ENCODE measurements at regions not wholly inside any gene's neighbourhood (a gene's known extent, or its start where the extent isn't known, plus 50 kb on each side); places are given as distances from the start of the nearest gene placed in this dataset.

GRCh38 chr1:57696043-57696442 is 272.2 kb upstream of the DAB1 start:
- no peaks in the 10 kb centered on the region for H3K36me3 ChIP-seq
- no peaks in the 10 kb centered on the region for H3K27me3 ChIP-seq
- no peak overlapping the region for H3K4me3 ChIP-seq
- TF ChIP-seq CTCF (IDR thresholded peaks at IDR 0.05): no peak
- peaks cover 0 to 24% (median 10%) of the 10 kb centered on the region in 3 donors for H3K9me3 ChIP-seq
- intact Hi-C loops (cut with DNase I; ENCODE audit: low total_unique reads): no loop called here
- DNase-seq: no peak
- H3K27ac ChIP-seq: no peak overlapping the region
- H3K4me1 ChIP-seq: no peaks in the 10 kb centered on the region

DNA sequence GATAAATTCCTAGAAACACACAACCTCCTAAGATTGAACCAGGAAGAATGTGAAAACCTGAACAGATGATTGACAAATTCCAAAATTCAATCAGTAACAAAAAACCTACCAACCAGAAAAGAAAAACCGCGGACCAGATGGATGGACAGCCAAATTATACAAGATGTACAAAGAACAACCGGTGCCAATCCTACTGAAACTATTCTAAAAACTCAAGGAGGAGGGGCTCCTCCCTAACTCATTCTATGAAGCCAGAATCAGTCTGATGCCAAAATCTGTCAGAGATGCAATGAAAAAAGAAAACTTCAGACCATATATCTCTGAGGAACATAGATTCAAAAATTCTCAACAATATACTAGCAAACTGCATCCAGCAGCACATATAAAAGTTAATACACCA is 262.4 kb upstream of the DAB1 start:
- H3K27ac ChIP-seq: no peak overlapping the region
- intact Hi-C loops (cut with DNase I; ENCODE audit: low total_unique reads): no loop called here
- no peaks in the 10 kb centered on the region for H3K36me3 ChIP-seq
- no peak for TF ChIP-seq CTCF (IDR thresholded peaks at IDR 0.05)
- no peak overlapping the region for H3K4me3 ChIP-seq
- H3K9me3 ChIP-seq: peaks cover 0 to 20% (median 9%) of the 10 kb centered on the region in 3 donors
- no peaks in the 10 kb centered on the region for H3K27me3 ChIP-seq
- no peak for DNase-seq
- no peaks in the 10 kb centered on the region for H3K4me1 ChIP-seq

DNA sequence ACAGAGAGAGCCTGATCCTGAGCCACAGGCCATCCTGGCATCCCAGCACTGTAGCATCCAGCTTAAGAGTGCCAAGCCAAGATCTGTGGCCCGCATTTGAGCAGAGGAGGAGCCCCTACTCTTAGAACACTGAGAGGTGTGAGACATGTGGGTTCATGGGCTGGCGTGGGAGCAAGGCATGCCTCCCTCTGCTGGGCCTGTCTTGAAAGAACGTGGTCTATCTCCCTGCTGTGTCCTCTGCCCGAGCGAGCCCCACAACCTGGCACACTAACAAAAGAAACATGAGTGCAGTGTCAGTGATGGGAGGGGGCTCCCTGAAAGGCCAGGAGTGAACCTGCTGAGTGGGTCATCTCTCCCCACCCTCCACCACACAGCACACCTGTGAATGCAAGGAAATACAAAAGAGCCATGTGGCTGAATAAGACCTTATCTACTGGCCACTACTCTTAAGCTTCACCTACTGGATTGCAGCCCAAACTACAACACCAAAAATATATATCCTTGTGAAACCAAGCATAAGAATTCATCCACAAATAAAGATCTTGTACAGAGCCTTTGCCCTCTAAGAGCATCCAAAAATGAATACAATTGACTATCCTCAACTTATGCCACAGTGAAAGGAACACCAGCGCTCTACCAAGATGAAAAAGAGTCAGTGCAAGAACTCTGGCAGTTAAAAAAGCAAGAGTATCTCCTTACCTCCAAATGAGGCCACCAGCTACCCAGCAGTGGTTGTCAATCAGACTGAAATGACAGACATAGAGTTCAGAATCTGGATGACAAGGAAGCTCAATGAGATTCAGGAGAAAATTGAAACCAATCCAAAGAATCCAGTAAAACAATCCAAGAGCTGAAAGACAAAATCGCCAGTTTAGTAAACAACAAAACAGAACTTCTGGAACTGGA is 259.4 kb upstream of the DAB1 start:
- Histone ChIP-seq H3K4me3 (no peak overlapping the region), H3K9me3 (peaks cover 0 to 8% (median 3%) of the 10 kb centered on the region in 3 donors), H3K4me1 (no peaks in the 10 kb centered on the region), H3K27me3 (no peaks in the 10 kb centered on the region), H3K27ac (no peak overlapping the region), H3K36me3 (no peaks in the 10 kb centered on the region)
- no peak for TF ChIP-seq CTCF (IDR thresholded peaks at IDR 0.05)
- intact Hi-C loops (cut with DNase I; ENCODE audit: low total_unique reads): no loop called here
- DNase-seq: no peak

GRCh38 chr1:57678138-57678537 is 254.3 kb upstream of the DAB1 start:
- Histone ChIP-seq H3K9me3 (peaks cover 0 to 3% (median 0%) of the 10 kb centered on the region in 3 donors), H3K4me3 (no peak overlapping the region), H3K27ac (no peak overlapping the region), H3K4me1 (no peaks in the 10 kb centered on the region), H3K36me3 (no peaks in the 10 kb centered on the region), H3K27me3 (no peaks in the 10 kb centered on the region)
- intact Hi-C loops (cut with DNase I; ENCODE audit: low total_unique reads): no loop called here
- no peak for TF ChIP-seq CTCF (IDR thresholded peaks at IDR 0.05)
- DNase-seq: no peak

- no peak overlapping the region for H3K27ac ChIP-seq
- no peak for TF ChIP-seq CTCF (IDR thresholded peaks at IDR 0.05)
- H3K36me3 ChIP-seq: no peaks in the 10 kb centered on the region
- no peaks in the 10 kb centered on the region for H3K9me3 ChIP-seq
- no peak for DNase-seq
- no peak overlapping the region for H3K4me3 ChIP-seq
- intact Hi-C loops (cut with DNase I; ENCODE audit: low total_unique reads): no loop called here
- H3K4me1 ChIP-seq: no peaks in the 10 kb centered on the region
- no peaks in the 10 kb centered on the region for H3K27me3 ChIP-seq
Measured at GRCh38 chr1:57675776-57676175, 251.9 kb upstream of the DAB1 start.
